ENCODE measurements at regions not wholly inside any gene's neighbourhood (a gene's known extent, or its start where the extent isn't known, plus 50 kb on each side); places are given as distances from the start of the nearest gene placed in this dataset.
"Not testable (repeated sequence)": the region's sequence is repeated elsewhere in the genome, so short reads cannot be mapped to it uniquely, and the experiment has no call there.

DNA sequence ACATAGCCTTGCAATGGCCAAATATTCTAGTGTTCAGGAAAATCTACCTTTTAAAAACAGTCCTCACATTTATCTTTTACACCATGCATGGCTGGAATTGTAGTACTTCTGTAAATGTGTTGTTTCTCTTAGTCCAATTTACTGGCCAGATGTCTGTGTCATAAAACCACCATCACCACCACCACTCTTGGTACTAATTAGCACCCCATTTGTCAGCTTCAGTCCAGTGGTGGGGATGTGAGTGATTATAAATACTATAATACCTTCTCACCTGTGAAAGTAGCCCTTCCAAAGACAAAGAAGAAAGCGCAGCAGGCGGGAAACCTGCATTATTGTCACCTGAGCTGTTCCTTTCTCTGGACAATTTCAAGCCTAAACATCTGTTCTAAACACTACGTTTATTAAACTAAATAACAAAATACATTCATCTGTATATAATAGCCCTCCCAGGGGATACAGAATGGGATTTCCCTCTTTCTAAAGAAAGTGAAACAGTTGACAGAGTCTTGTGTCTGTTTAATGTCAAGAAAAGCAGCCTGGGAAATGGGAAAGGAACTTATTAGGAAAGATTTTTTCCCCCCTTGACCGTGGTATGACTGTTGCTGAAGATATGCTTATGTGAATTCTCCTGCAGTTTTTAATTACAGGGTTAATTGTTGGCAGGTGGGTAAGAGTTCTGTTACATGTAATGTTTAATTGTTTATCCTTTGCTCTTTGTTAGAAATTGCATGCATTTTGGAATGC is 144.5 kb upstream of the NUDT12 start:
- no peak for DNase-seq (ENCODE audit: low read depth, low spot score)
- Histone ChIP-seq H3K4me3 (ENCODE audit: low read depth, low read length) (no peak overlapping the region), H3K9me3 (ENCODE audit: control insufficient read depth, insufficient read depth, low read length) (no peaks in the 10 kb centered on the region), H3K27me3 (ENCODE audit: control insufficient read depth, insufficient read depth, low read length) (no peaks in the 10 kb centered on the region), H3K27ac (ENCODE audit: low read depth, low read length) (no peak overlapping the region)
- POLR2A ChIA-PET, result no interaction called here
- CTCF ChIA-PET, result no interaction called here
- no peak for TF ChIP-seq CTCF (IDR thresholded peaks at IDR 0.05; ENCODE audit: low read depth, low read length)

- H3K27me3 ChIP-seq (ENCODE audit: control insufficient read depth, insufficient read depth, low read length), result no peaks in the 10 kb centered on the region
- ChIA-PET CTCF (no interaction called here), POLR2A (no interaction called here)
- no peak for DNase-seq (ENCODE audit: low read depth, low spot score)
- no peaks in the 10 kb centered on the region for H3K9me3 ChIP-seq (ENCODE audit: control insufficient read depth, insufficient read depth, low read length)
- no peak overlapping the region for H3K27ac ChIP-seq (ENCODE audit: low read depth, low read length)
- H3K4me3 ChIP-seq (ENCODE audit: low read depth, low read length), result no peak overlapping the region
- no peak for TF ChIP-seq CTCF (IDR thresholded peaks at IDR 0.05; ENCODE audit: low read depth, low read length)
Measured at GRCh38 chr5:103703617-103704016, 141.0 kb upstream of the NUDT12 start.

- POLR2A ChIA-PET, result no interaction called here
Measured at GRCh38 chr5:103693517-103693916, 130.9 kb upstream of the NUDT12 start.

GRCh38 chr5:103690676-103691075 is 128.1 kb upstream of the NUDT12 start:
- H3K4me3 ChIP-seq (ENCODE audit: low read depth, low read length), result no peak overlapping the region
- CTCF ChIA-PET, result no interaction called here
- POLR2A ChIA-PET, result no interaction called here
- no peak overlapping the region for H3K27ac ChIP-seq (ENCODE audit: low read depth, low read length)
- no peak for DNase-seq (ENCODE audit: low read depth, low spot score)
- TF ChIP-seq CTCF (IDR thresholded peaks at IDR 0.05; ENCODE audit: low read depth, low read length), result no peak
- H3K9me3 ChIP-seq (ENCODE audit: control insufficient read depth, insufficient read depth, low read length), result no peaks in the 10 kb centered on the region
- no peaks in the 10 kb centered on the region for H3K27me3 ChIP-seq (ENCODE audit: control insufficient read depth, insufficient read depth, low read length)

More at GRCh38 chr5:103693517-103693916, 130.9 kb upstream of the NUDT12 start:
- TF ChIP-seq CTCF (IDR thresholded peaks at IDR 0.05; ENCODE audit: low read depth, low read length), result no peak
- DNase-seq (ENCODE audit: low read depth, low spot score), result no peak
- H3K4me3 ChIP-seq (ENCODE audit: low read depth, low read length), result no peak overlapping the region
- H3K27ac ChIP-seq (ENCODE audit: low read depth, low read length), result no peak overlapping the region
- H3K27me3 ChIP-seq (ENCODE audit: control insufficient read depth, insufficient read depth, low read length), result no peaks in the 10 kb centered on the region
- H3K9me3 ChIP-seq (ENCODE audit: control insufficient read depth, insufficient read depth, low read length), result no peaks in the 10 kb centered on the region
- CTCF ChIA-PET, result no interaction called here

DNA sequence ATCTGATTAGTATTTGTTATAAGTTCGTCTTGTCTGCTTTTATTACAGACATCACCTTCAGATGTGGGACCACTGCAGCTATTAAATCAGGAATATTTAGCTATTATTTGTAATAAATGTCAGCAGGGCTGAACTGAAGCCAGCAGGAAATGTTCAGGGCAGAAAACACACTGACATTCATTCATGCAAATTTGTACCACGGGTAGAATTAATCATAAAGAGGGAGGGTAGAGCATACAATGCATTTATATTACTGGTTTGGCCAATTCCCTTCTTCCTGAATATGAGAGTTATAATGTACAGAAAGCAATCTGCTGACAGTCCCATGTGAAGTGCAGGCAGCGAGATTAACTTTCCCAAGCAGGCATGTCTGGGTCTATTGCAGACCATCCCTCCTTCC is 117.3 kb upstream of the NUDT12 start:
- TF ChIP-seq CTCF (IDR thresholded peaks at IDR 0.05; ENCODE audit: low read depth, low read length), result no peak
- ChIA-PET CTCF (no interaction called here), POLR2A (no interaction called here)
- H3K4me3 ChIP-seq (ENCODE audit: low read depth, low read length), result no peak overlapping the region
- DNase-seq (ENCODE audit: low read depth, low spot score), result no peak
- H3K27me3 ChIP-seq (ENCODE audit: control insufficient read depth, insufficient read depth, low read length), result no peaks in the 10 kb centered on the region
- H3K27ac ChIP-seq (ENCODE audit: low read depth, low read length), result no peak overlapping the region
- no peaks in the 10 kb centered on the region for H3K9me3 ChIP-seq (ENCODE audit: control insufficient read depth, insufficient read depth, low read length)

GRCh38 chr5:103676198-103676597 is 113.6 kb upstream of the NUDT12 start:
- DNase-seq (ENCODE audit: low read depth, low spot score), result peak; percentile 11
- H3K27ac ChIP-seq (ENCODE audit: low read depth, low read length); H3K27me3 ChIP-seq (ENCODE audit: control insufficient read depth, insufficient read depth, low read length); H3K4me3 ChIP-seq (ENCODE audit: low read depth, low read length); CTCF ChIA-PET; POLR2A ChIA-PET; H3K9me3 ChIP-seq (ENCODE audit: control insufficient read depth, insufficient read depth, low read length): not testable (repeated sequence)
